BJ (cell line): ENCODE measurements at regions not wholly inside any gene's neighbourhood (a gene's known extent, or its start where the extent isn't known, plus 50 kb on each side); places are given as distances from the start of the nearest gene placed in this dataset.

ENCODE experiments used
- CTCF ChIA-PET: fragments of 350-600 bp; formaldehyde crosslinking; extraction: SDS; loops from one replicate; lab custom pipeline; 2021; ENCODE audit warnings: antibody characterized with exemption, inconsistent platforms; lab: Yijun Ruan, JAX
- POLR2A ChIA-PET: fragments of 300-600 bp; sonication (Branson Sonifier 250); formaldehyde crosslinking; extraction: SDS; loops from one replicate; lab custom pipeline; 2021; ENCODE audit warnings: antibody characterized with exemption; lab: Charles Lee
- DNase-seq: peaks from one replicate; pipeline ENCODE4 v3.0.0-alpha.2; 2011; ENCODE audit warnings: low read depth
- H3K27me3 ChIP-seq: 2 replicates; pipeline ENCODE4 v1.6.0; 2011; ENCODE audit warnings: low read length; ENCODE audit not compliant: control insufficient read depth, insufficient read depth
- H3K36me3 ChIP-seq: 2 replicates; pipeline ENCODE4 v1.5.1; 2011; ENCODE audit warnings: low read length; ENCODE audit not compliant: control insufficient read depth, insufficient read depth
- H3K4me3 ChIP-seq: 2 replicates; pipeline ENCODE4 v1.5.1; 2011; ENCODE audit warnings: low read depth, mild to moderate bottlenecking, control low read depth, low read length
- CTCF ChIP-seq: IDR thresholded peaks from 2 replicates; pipeline ENCODE4 v1.5.1; 2011; ENCODE audit warnings: low read depth, mild to moderate bottlenecking, control low read depth, inconsistent platforms, low read length, moderate library complexity; ENCODE audit not compliant: insufficient read depth

GRCh38 chr4:18252052-18252451, 230.5 kb upstream of the LCORL start:
- H3K27me3 ChIP-seq, result no peaks in the 10 kb centered on the region
- H3K36me3 ChIP-seq, result no peaks in the 10 kb centered on the region
- H3K4me3 ChIP-seq, result no peak overlapping the region
- CTCF ChIA-PET, result no interaction called here
- no peak for TF ChIP-seq CTCF
- POLR2A ChIA-PET, result no interaction called here
- no peak for DNase-seq

- DNase-seq, result no peak
- Histone ChIP-seq H3K27me3 (no peaks in the 10 kb centered on the region), H3K4me3 (no peak overlapping the region), H3K36me3 (no peaks in the 10 kb centered on the region)
- TF ChIP-seq CTCF, result no peak
- POLR2A ChIA-PET, result no interaction called here
- CTCF ChIA-PET, result no interaction called here
Observed at GRCh38 chr4:18250564-18250963, 229.0 kb upstream of the LCORL start.

- CTCF ChIA-PET, result no interaction called here
- DNase-seq, result no peak
- POLR2A ChIA-PET, result no interaction called here
- Histone ChIP-seq H3K36me3 (no peaks in the 10 kb centered on the region), H3K27me3 (no peaks in the 10 kb centered on the region), H3K4me3 (no peak overlapping the region)
- no peak for TF ChIP-seq CTCF
Observed at GRCh38 chr4:18248611-18249010, 227.1 kb upstream of the LCORL start.

- no peaks in the 10 kb centered on the region for H3K36me3 ChIP-seq
- H3K27me3 ChIP-seq, result no peaks in the 10 kb centered on the region
- ChIA-PET CTCF (no interaction called here), POLR2A (no interaction called here)
- DNase-seq, result no peak
- no peak for TF ChIP-seq CTCF
- no peak overlapping the region for H3K4me3 ChIP-seq
Observed at GRCh38 chr4:18247189-18247588, 225.6 kb upstream of the LCORL start.

GRCh38 chr4:18242919-18243693, 221.6 kb upstream of the LCORL start:
- Histone ChIP-seq H3K27me3 (no peaks in the 10 kb centered on the region), H3K4me3 (no peak overlapping the region), H3K36me3 (no peaks in the 10 kb centered on the region)
- ChIA-PET POLR2A (no interaction called here), CTCF (no interaction called here)
- no peak for DNase-seq
- TF ChIP-seq CTCF, result no peak
